HL-60 (cell line): ENCODE measurements at regions not wholly inside any gene's neighbourhood (a gene's known extent, or its start where the extent isn't known, plus 50 kb on each side); places are given as distances from the start of the nearest gene placed in this dataset.

ENCODE experiments used
- DNase-seq, 2 experiments: peaks; one replicate each; pipeline ENCODE4 v3.0.0-alpha.2; 2010 to 2020; ENCODE audit warnings: low read depth in 1 of 2, low spot score in 1 of 2
- H3K27ac ChIP-seq: fragments of 250-450 bp; sonication (Bioruptor Pico); replicated peaks from 2 replicates; pipeline ENCODE4 v1.5.1; 2020; ENCODE audit warnings: mild to moderate bottlenecking, moderate library complexity
- H3K27me3 ChIP-seq: fragments of 250-450 bp; sonication (Bioruptor Pico); 2 replicates; pipeline ENCODE4 v1.5.1; 2021; ENCODE audit warnings: mild to moderate bottlenecking, moderate library complexity; ENCODE audit not compliant: insufficient read depth, poor library complexity, severe bottlenecking
- H3K4me3 ChIP-seq: replicated peaks from 2 replicates; pipeline ENCODE4 v1.5.1; 2011; ENCODE audit warnings: mild to moderate bottlenecking, control low read depth, low read length; ENCODE audit not compliant: insufficient read depth
- GABPA ChIP-seq: IDR thresholded peaks from 2 replicates; pipeline ENCODE4 v1.6.1; 2012; ENCODE audit warnings: low read depth
- POLR2AphosphoS5 ChIP-seq: IDR thresholded peaks from 2 replicates; pipeline ENCODE4 v1.6.1; 2012; ENCODE audit warnings: low read depth
- SPI1 ChIP-seq: IDR thresholded peaks from 2 replicates; pipeline ENCODE4 v1.6.1; 2012; ENCODE audit warnings: low read depth, mild to moderate bottlenecking, borderline replicate concordance
- TF ChIP-seq, protein P1 (sequence below): IDR thresholded peaks from 2 replicates; pipeline ENCODE4 v1.6.1; 2012; ENCODE audit warnings: low read depth; ENCODE audit not compliant: insufficient replicate concordance
- TF ChIP-seq, protein P2 (sequence below): IDR thresholded peaks from one replicate; pipeline ENCODE4 v1.5.1; 2011; ENCODE audit warnings: low read length, control low read depth, inconsistent platforms; ENCODE audit not compliant: insufficient read depth

DNA sequence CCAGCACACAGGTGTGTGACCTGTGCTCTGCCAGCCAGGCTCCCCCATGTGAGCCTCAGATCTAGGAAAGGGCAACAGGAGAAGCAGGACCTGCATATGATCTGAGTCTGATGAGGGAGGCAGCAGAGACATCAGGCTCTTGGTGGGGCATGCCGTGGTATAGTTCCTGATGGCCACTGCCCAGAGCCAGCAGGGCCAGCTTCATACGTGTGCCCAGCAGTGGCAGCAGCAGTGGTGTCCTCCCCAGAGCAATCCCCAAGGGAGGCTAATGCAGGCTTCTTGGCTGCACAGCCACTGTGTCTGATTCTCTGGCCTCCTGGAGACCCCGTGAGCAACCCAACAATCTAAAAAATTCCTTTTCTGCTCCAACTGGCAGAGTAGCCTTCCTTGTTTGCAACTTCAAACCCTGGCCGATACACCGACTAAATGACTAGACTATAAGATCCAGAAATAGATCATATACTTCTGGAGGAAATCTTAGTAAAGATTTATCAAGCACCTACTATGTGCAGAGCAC lies 230.6 kb upstream of the ZMIZ1 start:
- TF ChIP-seq GABPA: no peak
- TF ChIP-seq, protein P1, sequence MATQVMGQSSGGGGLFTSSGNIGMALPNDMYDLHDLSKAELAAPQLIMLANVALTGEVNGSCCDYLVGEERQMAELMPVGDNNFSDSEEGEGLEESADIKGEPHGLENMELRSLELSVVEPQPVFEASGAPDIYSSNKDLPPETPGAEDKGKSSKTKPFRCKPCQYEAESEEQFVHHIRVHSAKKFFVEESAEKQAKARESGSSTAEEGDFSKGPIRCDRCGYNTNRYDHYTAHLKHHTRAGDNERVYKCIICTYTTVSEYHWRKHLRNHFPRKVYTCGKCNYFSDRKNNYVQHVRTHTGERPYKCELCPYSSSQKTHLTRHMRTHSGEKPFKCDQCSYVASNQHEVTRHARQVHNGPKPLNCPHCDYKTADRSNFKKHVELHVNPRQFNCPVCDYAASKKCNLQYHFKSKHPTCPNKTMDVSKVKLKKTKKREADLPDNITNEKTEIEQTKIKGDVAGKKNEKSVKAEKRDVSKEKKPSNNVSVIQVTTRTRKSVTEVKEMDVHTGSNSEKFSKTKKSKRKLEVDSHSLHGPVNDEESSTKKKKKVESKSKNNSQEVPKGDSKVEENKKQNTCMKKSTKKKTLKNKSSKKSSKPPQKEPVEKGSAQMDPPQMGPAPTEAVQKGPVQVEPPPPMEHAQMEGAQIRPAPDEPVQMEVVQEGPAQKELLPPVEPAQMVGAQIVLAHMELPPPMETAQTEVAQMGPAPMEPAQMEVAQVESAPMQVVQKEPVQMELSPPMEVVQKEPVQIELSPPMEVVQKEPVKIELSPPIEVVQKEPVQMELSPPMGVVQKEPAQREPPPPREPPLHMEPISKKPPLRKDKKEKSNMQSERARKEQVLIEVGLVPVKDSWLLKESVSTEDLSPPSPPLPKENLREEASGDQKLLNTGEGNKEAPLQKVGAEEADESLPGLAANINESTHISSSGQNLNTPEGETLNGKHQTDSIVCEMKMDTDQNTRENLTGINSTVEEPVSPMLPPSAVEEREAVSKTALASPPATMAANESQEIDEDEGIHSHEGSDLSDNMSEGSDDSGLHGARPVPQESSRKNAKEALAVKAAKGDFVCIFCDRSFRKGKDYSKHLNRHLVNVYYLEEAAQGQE: no peak
- TF ChIP-seq SPI1: no peak
- TF ChIP-seq POLR2AphosphoS5: no peak
- TF ChIP-seq, protein P2, sequence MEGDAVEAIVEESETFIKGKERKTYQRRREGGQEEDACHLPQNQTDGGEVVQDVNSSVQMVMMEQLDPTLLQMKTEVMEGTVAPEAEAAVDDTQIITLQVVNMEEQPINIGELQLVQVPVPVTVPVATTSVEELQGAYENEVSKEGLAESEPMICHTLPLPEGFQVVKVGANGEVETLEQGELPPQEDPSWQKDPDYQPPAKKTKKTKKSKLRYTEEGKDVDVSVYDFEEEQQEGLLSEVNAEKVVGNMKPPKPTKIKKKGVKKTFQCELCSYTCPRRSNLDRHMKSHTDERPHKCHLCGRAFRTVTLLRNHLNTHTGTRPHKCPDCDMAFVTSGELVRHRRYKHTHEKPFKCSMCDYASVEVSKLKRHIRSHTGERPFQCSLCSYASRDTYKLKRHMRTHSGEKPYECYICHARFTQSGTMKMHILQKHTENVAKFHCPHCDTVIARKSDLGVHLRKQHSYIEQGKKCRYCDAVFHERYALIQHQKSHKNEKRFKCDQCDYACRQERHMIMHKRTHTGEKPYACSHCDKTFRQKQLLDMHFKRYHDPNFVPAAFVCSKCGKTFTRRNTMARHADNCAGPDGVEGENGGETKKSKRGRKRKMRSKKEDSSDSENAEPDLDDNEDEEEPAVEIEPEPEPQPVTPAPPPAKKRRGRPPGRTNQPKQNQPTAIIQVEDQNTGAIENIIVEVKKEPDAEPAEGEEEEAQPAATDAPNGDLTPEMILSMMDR: no peak
- Histone ChIP-seq H3K4me3 (no peak overlapping the region), H3K27me3 (no peaks in the 10 kb centered on the region), H3K27ac (no peak overlapping the region)
- no peak for DNase-seq

DNA sequence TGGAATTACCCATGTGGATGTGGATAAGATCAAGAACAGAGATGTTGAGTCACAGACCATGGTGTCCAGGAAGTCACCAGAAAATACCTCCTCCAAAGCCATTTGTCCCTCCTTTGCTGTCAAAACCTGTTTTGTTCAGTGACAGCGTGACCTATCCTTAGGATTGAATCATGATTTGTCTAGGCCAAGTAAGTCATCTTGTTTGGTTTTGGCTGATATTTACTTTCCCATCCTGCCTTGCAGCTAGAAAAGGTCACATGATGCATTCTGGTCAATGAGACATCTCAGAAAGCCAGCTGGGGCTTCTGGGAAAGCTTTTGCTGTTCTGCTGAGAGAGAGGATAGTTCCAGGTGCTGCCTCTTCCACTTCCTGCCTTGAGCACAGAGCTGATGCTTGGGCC lies 225.3 kb upstream of the ZMIZ1 start:
- Histone ChIP-seq H3K27ac (no peak overlapping the region), H3K27me3 (no peaks in the 10 kb centered on the region), H3K4me3 (no peak overlapping the region)
- TF ChIP-seq, protein P1: no peak
- no peak for TF ChIP-seq GABPA
- TF ChIP-seq, protein P2: no peak
- no peak for DNase-seq

DNA sequence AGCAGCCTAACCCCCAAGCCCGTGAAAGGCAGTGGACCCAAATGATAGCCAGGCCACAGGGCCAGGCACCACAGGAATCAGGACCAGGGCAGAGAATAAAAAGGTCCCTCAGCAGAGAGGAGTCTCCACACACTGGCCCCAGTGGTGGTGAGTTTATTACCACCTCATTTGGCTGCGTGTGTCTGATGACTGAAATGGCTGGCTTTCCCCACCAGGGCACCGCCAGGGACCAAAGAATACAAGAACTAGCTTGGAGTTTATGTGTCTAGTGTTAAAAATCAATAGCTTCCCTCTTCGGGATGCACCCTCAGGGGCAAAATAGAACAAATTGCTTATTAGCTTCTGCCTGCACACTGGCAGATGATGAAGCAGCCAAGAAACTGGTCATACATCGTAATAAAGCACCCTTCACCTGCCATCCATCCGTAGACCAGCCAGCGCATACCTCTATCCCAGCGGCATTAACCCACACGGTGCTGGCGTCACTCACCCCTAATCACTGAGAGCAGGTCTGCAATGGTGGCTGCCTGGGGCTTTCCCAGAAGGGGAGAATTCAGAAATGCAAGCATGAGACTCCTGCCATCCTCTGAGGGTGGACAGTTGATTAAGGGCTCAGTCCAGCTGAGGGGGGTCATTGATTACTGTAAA lies 223.7 kb upstream of the ZMIZ1 start:
- DNase-seq: no peak
- H3K27ac ChIP-seq: no peak overlapping the region
- TF ChIP-seq, protein P2: no peak
- TF ChIP-seq, protein P1: no peak
- no peak for TF ChIP-seq GABPA
- no peak for TF ChIP-seq SPI1
- no peak overlapping the region for H3K4me3 ChIP-seq
- H3K27me3 ChIP-seq: no peaks in the 10 kb centered on the region
